ENCODE measurements at regions not wholly inside any gene's neighbourhood (a gene's known extent, or its start where the extent isn't known, plus 50 kb on each side); places are given as distances from the start of the nearest gene placed in this dataset.

- H3K4me3 ChIP-seq: no peak overlapping the region
- H3K9me3 ChIP-seq: no peaks in the 10 kb centered on the region
- intact Hi-C loops (cut with DNase I): no loop called here
- H3K36me3 ChIP-seq: no peaks in the 10 kb centered on the region
- DNase-seq (no peak), ATAC-seq (no peak)
- 30% methylated on average over 4 of the region's 4 CpGs for WGBS (ENCODE audit: insufficient coverage, low coverage, low lambda C conversion rate, missing lambda C conversion rate)
- H3K27ac ChIP-seq: no peak overlapping the region
- TF ChIP-seq CTCF (IDR thresholded peaks at IDR 0.05) (no peak), POLR2A (IDR thresholded peaks at IDR 0.05) (no peak)
- H3K27me3 ChIP-seq: no peaks in the 10 kb centered on the region
- no peaks in the 10 kb centered on the region for H3K4me1 ChIP-seq
These were observed 75.4 kb downstream of the CDC7 start for GRCh38 chr1:91575909-91576519.

- intact Hi-C loops (cut with DNase I): no loop called here
- H3K4me1 ChIP-seq: no peaks in the 10 kb centered on the region
- DNase-seq (no peak), ATAC-seq (no peak)
- WGBS (ENCODE audit: insufficient coverage, low coverage, low lambda C conversion rate, missing lambda C conversion rate): 56% methylated on average over 3 of the region's 5 CpGs
- no peak overlapping the region for H3K27ac ChIP-seq
- TF ChIP-seq POLR2A (IDR thresholded peaks at IDR 0.05) (no peak), CTCF (IDR thresholded peaks at IDR 0.05) (no peak)
- no peaks in the 10 kb centered on the region for H3K9me3 ChIP-seq
- no peak overlapping the region for H3K4me3 ChIP-seq
- no peaks in the 10 kb centered on the region for H3K36me3 ChIP-seq
- no peaks in the 10 kb centered on the region for H3K27me3 ChIP-seq
These were observed 77.9 kb downstream of the CDC7 start for GRCh38 chr1:91578320-91579109.

- DNase-seq: no peak
- TF ChIP-seq CTCF (IDR thresholded peaks at IDR 0.05): no peak
- no peak for TF ChIP-seq POLR2A (IDR thresholded peaks at IDR 0.05)
- 65% methylated on average over 5 of the region's 5 CpGs for WGBS (ENCODE audit: insufficient coverage, low coverage, low lambda C conversion rate, missing lambda C conversion rate)
- Histone ChIP-seq H3K9me3 (no peaks in the 10 kb centered on the region), H3K4me1 (no peaks in the 10 kb centered on the region), H3K4me3 (no peak overlapping the region), H3K27ac (no peak overlapping the region), H3K27me3 (no peaks in the 10 kb centered on the region), H3K36me3 (no peaks in the 10 kb centered on the region)
- no peak for ATAC-seq
- intact Hi-C loops (cut with DNase I): no loop called here
These were observed 79.1 kb downstream of the CDC7 start for GRCh38 chr1:91579658-91580228.

GRCh38 chr1:91582431-91582921 lies 81.8 kb downstream of the CDC7 start:
- no peaks in the 10 kb centered on the region for H3K27me3 ChIP-seq
- 44% methylated on average over 4 of the region's 4 CpGs for WGBS (ENCODE audit: insufficient coverage, low coverage, low lambda C conversion rate, missing lambda C conversion rate)
- no peak overlapping the region for H3K4me3 ChIP-seq
- no peaks in the 10 kb centered on the region for H3K4me1 ChIP-seq
- intact Hi-C loops (cut with DNase I): no loop called here
- TF ChIP-seq CTCF (IDR thresholded peaks at IDR 0.05): no peak
- TF ChIP-seq POLR2A (IDR thresholded peaks at IDR 0.05): no peak
- ATAC-seq (peak in 1 of 4 donors; percentile 58), DNase-seq (no peak)
- H3K27ac ChIP-seq: no peak overlapping the region
- H3K9me3 ChIP-seq: no peaks in the 10 kb centered on the region
- H3K36me3 ChIP-seq: no peaks in the 10 kb centered on the region

Data from right lobe of liver (tissue), 6 donors.